Gastroesophageal sphincter (tissue), 3 donors: ENCODE measurements at regions not wholly inside any gene's neighbourhood (a gene's known extent, or its start where the extent isn't known, plus 50 kb on each side); places are given as distances from the start of the nearest gene placed in this dataset.

Experiments
- CTCF ChIP-seq, 4 experiments: fragments of 200-600 bp in 2 of 4; fragments of 450-650 bp in 2 of 4; sonication (generic) in 1 of 4; IDR thresholded peaks; one replicate each; pipeline ENCODE4 v1.5.1; 2017 to 2019; ENCODE audit warnings: antibody characterized with exemption in 4 of 4, mild to moderate bottlenecking in 2 of 4, moderate library complexity in 2 of 4
- POLR2A ChIP-seq, 2 donors: fragments of 450-650 bp; IDR thresholded peaks; one replicate each; pipeline ENCODE4 v1.6.1; 2017; ENCODE audit warnings: antibody characterized with exemption in 2 of 2, mild to moderate bottlenecking in 2 of 2, moderate library complexity in 1 of 2

GRCh38 chr15:95494971-95495541 lies 835.4 kb upstream of the NR2F2 start:
- no peak for TF ChIP-seq POLR2A (IDR thresholded peaks at IDR 0.05)
- TF ChIP-seq CTCF (IDR thresholded peaks at IDR 0.05) = no peak
